Endometrium (tissue), 2 donors: ENCODE measurements at regions not wholly inside any gene's neighbourhood (a gene's known extent, or its start where the extent isn't known, plus 50 kb on each side); places are given as distances from the start of the nearest gene placed in this dataset.
A peak's percentile ranks its signal among the peaks of the same experiment; 100 is the strongest.
"Not testable (repeated sequence)": the region's sequence is repeated elsewhere in the genome, so short reads cannot be mapped to it uniquely, and the experiment has no call there.

Source experiments
- FAIRE-seq: peaks from 2 replicates; lab custom pipeline; 2012; peaks lifted over from hg19 to GRCh38; lab: Jason Lieb, UNC
- donor health status: control.
- donor health status: control.

GRCh38 chr1:82125119-82125518 is 324.4 kb downstream of the ADGRL2 start:
- FAIRE-seq = no peak

DNA sequence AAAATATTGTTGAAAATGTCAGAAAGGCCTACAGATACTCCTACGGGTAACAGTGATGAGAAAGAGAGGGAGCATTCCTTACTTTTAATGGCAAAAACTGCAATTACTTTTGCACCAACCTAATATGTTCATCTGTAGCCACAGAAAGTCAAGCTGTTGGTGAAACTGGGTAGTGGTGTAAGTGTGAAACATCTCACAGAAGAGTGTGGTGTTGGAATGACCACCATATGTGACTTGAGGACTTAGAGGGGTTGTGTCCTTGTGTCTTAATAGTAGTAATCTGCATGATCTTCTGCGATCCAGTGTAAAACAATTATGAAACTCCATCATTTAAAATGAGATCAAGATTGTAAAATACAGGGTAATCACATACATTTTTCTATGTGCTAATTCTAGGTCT is 320.7 kb downstream of the ADGRL2 start:
- no peak for FAIRE-seq

- FAIRE-seq = no peak
These were observed 315.4 kb downstream of the ADGRL2 start for GRCh38 chr1:82116105-82116504.

DNA sequence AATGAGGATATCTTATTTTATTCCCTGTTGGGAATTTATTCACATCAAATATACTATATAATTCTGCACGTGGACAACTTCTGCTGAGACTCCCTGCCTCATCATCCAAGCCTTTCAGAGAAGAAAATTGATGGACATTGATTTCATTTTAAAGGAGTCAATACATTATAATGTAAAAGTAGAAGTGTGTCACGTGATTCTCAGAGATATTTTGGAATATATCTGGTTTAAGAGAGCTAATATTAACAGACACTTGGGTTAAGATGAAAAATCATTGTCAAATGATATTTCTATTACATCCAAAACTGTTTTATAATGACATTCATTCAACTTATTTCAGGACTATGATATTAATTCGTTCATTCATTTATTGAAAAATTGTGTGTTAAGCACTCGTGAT is 314.2 kb downstream of the ADGRL2 start:
- no peak for FAIRE-seq

DNA sequence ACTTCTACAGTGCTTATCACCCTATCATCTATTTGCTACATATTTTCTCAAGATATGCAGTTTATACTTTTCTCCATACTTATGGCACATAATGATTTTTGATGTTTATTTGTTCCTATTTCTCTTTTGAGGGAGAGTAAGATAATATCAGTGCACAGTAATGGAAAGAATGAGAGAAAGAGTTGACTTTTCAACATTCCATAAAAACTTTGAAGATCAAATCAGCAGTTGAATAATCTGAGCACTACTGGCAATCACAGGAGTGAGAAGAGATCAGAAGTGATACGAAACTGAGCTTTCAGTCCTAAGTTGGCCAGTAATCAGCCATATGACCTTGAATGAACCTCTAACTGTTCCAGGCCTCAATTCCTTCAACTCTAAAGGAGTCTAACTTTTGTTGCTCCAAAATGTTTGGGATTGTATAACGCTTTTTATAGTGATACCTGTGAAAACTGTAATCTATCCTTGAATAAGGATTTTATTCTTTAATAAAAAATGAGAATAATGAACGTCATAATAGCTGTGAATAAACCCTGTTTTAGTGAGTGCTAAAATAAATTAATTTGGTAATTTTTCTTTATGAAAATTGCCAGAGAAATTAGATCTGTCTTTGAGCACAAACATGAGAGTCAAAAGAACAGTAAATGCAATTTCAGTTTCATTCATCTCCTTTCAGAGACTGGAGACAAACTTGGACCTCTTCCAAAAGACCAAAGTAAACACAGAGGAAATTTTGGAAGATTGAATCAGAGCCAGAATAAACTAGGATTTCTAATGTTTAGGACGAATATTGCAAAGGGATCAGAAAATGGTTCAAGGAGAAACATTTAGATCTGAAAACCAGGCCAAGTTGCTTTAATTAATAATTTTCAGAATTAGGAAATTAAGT is 309.9 kb downstream of the ADGRL2 start:
- peak; percentile 4 for FAIRE-seq

- FAIRE-seq = no peak
These were observed 308.1 kb downstream of the ADGRL2 start for GRCh38 chr1:82108843-82109242.

DNA sequence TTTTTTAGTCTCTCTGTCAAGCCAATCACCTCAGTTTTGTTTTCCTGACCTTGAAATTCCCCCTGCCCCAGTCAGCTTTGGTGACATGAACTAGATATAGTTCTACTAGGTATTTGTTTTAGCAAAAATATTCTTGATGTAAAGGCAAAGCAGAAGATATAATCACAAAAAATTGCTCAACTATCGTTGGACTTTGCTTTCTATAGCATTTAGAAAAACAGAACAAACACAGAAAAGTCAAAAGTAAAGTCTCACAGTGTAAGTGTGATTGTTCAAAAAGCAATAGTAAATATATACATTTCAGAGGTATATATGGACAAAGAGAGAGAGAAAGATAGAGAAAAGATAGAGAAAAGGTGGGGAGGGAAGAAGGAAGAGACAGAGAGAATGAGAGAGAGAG is 305.9 kb downstream of the ADGRL2 start:
- FAIRE-seq = no peak

- FAIRE-seq = no peak
These were observed 298.4 kb downstream of the ADGRL2 start for GRCh38 chr1:82099170-82099569.

DNA sequence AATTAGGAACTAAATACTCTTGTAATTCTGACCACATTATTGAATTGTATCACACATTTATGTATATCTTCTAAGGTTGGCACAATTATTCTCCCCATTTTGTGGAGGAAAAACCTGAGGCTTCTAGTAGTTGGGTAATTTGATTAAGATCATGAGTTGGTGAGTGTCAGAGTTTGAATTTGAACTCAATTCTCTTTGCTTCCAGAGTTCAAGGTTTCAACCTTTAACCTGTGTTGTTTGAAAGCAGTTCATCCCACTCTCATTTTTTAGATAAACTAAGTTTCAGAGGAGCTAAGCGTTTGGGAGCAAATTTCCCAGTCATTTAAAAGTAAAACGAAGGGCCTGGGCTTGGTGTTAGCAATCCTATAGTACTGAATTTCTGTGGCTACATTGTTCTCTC is 293.4 kb downstream of the ADGRL2 start:
- no peak for FAIRE-seq

GRCh38 chr1:82091729-82092128 is 291.0 kb downstream of the ADGRL2 start:
- no peak for FAIRE-seq

DNA sequence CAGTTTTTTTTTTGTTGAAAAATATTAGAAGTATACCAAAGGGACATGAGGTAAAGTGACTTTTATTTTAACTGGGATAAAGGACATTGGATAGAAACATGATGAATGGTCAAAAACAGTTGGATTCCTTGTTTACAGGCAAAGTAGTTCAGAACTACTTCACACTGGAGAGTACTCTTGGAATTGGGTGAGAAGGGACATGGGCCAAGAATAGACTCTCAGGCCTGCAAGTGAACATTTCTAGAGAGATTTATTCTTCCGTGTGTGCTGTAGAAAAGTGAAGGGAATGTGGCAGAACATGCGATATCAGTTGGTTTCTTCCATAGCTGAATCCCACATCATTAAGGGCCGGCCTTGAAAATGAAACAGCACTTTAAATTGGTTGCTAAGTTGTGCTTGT is 290.5 kb downstream of the ADGRL2 start:
- no peak for FAIRE-seq

DNA sequence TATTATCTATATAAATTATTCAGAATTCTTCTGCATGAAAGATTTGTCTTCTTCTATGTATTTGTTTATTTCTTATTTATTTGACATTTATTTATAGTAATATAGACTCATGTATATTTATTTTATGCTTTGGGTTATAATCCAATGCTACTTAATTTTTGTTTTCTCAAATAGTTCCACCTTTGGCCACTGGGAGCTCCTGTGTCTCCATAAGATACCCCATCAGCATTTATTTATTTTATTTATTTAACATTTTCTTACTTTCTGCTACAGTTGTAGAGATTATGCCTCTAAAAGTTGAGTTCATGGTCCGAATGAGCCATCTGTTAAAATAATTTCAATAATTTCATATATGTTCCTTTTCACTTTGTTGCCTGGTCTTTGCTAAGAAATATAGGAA is 289.4 kb downstream of the ADGRL2 start:
- peak; percentile 35 for FAIRE-seq

GRCh38 chr1:82086739-82087138 is 286.0 kb downstream of the ADGRL2 start:
- FAIRE-seq = no peak

- no peak for FAIRE-seq
These were observed 278.9 kb downstream of the ADGRL2 start for GRCh38 chr1:82079607-82080006.

GRCh38 chr1:82073659-82074058 is 272.9 kb downstream of the ADGRL2 start:
- FAIRE-seq = no peak

DNA sequence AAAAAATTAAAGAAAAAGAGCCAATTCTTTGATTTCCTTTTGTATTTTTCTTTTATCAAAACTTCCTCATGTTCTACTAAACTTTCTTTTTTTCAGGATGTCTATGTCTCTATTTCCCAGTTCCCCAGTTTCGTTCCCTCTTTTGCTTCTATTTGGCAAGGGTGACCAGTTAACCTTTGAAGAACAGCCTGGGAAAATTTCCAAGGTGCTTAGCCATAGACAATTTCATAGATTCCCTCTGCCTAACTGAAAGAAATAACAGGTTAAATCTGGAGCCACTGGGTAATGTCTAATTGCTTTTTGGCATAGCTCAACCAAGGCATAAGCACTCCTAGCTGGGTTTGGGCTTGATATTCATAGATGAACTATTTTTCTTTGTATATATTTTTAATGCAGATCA is 272.3 kb downstream of the ADGRL2 start:
- FAIRE-seq = no peak

GRCh38 chr1:82065916-82066315 is 265.2 kb downstream of the ADGRL2 start:
- FAIRE-seq = no peak

GRCh38 chr1:82064691-82065090 is 264.0 kb downstream of the ADGRL2 start:
- no peak for FAIRE-seq

DNA sequence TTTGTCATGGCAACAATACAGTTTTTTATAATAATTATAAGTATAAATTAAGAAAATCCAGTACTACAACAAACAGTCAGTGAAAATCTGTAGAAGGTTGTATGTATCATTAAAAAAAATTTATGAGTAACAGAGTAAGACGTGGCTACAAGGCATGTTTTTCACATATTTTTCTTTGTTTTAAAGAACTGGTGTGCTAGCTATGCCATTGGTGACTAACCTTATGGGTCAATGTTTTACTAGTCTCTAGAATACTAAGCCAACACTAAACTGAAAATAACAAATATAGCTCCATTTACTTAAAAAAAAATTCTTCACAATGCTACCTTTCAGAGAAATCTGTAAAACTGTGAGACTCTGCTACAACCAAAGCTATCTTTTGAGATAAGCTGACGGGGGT is 261.5 kb downstream of the ADGRL2 start:
- no peak for FAIRE-seq

GRCh38 chr1:82059959-82060358 is 259.2 kb downstream of the ADGRL2 start:
- no peak for FAIRE-seq

DNA sequence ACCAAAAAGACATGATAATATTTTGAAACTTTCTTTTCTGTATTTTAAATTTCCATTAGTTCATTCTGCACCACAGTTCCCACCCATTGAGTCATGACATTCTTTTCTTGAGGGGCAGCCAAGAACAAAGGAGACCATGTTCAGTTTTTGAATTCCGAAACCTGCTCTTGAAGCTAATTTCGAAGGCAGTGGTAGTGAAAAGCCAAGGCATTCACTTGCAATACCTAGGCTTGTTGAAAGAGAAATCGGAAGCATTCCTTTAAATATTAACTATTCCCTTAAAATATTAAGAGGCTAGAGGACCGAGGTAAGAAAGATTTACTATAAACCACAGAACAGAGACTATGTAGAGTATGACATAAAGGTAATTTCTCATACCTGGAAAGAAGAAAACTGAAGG is 256.3 kb downstream of the ADGRL2 start:
- FAIRE-seq = no peak

- not testable (repeated sequence) for FAIRE-seq
These were observed 254.6 kb downstream of the ADGRL2 start for GRCh38 chr1:82055375-82055774.

DNA sequence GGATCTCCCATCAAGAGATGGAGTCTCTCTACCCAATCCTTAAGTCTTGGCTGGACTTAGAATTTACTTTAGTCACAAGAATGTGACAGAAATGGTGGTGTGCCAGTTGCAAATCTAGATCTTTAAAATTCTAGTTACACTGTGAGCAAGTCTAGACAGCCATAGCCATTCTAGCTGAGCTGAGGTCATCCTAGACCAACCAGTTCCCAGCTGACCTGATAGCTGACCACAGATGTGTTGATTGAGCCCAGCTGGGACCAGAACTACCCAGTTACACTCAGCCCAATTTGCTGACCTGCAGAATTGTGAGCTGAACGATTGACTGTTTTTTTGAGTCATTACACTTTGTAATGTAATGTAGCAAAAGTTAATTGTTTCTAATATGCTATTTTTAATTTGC is 251.8 kb downstream of the ADGRL2 start:
- no peak for FAIRE-seq

DNA sequence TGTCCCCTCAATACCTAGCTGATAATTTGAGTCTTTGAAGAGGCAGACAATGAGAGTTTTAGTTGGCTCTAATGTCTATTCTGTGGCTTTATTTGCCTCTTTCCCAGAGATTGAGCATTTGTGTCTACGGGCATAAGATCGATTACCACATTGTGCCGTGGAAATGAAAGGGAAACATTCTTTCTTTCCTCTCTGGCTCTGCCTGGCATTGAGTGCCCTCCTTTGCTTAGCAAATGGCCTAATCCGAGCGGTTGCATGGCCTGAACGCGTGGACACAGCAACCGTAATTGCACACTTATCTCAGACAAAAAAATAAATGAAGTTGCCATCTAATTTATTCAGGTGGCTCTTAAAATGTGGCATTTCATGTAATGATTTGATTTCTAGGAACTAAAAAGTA is 247.9 kb downstream of the ADGRL2 start:
- no peak for FAIRE-seq
